Fibroblast of gingiva (primary cell): ENCODE measurements at regions not wholly inside any gene's neighbourhood (a gene's known extent, or its start where the extent isn't known, plus 50 kb on each side); places are given as distances from the start of the nearest gene placed in this dataset.

Source experiments
- DNase-seq: peaks from one replicate; pipeline ENCODE4 v3.0.0-alpha.2; 2011; ENCODE audit warnings: low read depth

DNA sequence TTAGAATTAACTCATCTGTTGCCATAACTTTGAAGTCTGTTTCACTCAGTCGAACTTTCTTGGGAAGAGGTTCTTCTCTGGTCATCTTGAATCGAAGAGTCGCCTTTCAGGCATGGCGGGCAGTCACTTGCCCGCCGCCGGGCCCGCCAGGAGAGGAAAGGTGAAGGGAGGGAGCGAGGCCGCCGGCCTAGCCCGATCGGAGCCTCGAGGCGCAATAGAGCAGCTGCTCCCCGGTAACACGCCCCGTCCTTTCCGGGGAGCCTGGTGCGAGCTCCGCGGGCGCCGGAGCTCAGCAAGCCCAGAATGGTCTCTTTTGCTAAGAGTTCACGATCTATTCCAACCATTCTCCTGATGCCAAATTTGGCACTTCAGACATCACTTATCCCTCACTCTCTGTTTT is 591.8 kb downstream of the TFAP2B start:
- no peak for DNase-seq

DNA sequence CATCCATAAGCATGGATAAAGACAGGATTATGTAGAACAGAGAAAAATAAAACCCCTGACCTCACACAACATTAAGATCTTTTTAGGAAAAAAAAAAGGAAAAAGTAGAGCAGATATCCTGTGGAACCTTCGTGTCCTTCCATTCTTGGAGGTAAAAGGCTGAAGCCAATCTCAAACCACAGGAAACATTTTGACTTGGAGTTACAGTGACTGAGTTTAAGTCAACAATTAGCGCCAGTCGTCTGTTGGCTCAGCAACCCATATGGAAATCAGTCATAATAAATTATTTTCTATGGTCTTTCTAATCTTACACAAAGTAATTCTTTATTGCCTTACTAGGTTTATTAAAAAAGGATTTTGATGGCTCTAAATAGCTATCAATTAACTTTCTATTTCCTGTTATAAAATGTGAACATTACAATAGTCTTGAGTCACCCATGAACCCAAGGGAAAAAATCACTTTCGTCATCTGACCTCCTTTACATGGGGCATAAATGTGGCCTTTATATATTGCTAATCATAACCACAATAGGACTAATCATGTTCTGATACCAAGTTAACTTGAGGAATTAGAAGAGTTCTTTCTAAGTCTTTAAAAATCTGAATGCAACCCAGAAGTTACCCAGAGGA is 592.9 kb downstream of the TFAP2B start:
- no peak for DNase-seq

GRCh38 chr6:51414361-51414760 is 595.7 kb downstream of the TFAP2B start:
- DNase-seq, result no peak

DNA sequence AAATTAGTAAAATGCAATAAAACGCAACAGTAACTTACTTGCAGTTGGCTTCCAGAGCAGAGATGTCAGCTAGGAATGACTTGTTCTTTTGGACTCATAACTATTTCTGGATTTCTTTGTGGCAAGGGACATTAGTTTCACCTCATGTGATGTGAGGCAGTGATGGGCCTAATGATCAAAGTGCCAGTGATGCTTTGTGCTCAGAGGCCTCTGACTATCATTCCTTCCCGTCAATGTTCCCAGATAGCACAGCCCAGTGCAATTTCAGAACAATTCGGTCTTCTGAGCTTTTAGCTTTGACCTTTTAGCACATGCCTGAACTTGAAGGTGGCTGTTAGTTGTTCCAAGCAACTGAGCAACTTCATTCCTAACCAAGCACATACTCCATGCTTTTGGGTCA is 596.8 kb downstream of the TFAP2B start:
- DNase-seq, result no peak

GRCh38 chr6:51429017-51429712 is 610.5 kb downstream of the TFAP2B start:
- no peak for DNase-seq

DNA sequence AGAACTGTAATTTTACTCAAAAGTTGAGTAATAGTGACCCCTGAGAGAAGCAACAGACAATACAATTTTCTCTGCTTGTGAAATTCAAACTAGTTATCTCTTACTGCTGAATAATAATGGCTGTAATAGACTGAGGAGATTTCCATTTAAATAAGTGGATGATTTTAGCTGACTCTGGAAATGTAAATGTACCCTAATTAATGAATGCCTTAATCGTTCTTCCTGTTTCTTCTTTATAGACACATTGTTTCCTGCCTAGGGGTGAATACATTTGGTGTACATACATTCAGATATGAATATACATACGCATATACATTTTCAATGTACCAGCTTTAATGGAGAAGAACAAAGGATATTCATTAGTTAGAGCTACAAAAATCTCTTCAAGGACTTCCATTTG is 611.9 kb downstream of the TFAP2B start:
- DNase-seq, result no peak

DNA sequence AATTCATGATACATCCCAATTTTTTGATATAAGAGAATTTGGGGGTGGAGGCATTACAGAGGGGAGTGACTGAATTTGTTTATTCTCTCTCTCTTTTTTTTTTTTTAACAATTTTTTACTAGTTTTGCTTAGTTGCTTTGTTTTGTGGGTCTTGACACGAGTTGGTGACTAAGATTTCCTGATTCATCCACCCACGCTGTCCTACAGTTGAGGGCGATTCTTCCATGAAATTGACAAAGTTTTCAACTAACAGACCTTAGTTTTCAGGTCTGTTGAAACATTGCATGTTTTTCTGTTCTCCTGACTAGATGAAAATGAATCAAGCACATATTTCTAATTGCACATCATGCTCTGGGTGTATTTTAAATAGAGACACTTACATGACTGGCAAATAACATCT is 613.8 kb downstream of the TFAP2B start:
- no peak for DNase-seq

- DNase-seq, result no peak
These were observed 631.7 kb downstream of the TFAP2B start for GRCh38 chr6:51450248-51450957.

DNA sequence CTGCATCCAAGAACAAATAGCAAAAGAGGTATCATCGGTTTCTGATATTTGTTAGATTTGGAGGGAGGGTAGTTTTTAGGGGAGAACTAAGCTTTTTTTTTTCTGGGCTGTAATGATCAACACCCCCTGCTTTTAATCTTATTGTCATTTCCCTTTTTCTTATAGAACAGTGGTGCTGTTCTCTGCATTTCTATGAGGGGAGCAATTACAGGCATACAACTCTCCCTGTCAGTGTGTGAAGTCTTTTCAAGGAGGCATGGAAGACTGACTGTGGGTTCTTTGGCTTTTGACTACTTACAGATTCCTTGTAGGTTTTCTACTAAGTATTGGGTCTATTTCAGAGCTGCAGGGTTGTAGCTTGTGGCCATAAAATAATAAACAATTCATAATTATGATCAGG is 632.3 kb downstream of the TFAP2B start:
- DNase-seq, result no peak

DNA sequence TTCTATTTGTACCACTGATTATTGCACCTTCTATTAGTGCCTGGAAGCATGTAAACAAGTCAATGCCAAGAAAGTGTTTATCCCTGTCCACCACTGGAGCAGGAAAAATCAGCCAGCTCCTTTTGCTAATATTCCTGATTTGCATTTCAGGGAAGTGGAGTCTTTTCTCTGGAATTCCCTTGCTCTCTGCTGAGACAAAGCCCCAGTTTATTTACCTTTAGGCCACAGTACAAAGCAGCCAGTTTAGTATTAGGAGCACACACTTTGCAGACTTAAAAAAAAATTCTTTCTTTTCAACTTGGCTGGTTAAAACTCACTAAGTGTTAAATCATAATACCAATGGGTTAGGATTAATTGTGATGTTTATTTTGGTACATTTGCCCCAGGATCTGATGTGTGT is 631.1 kb downstream of the PKHD1 start:
- no peak for DNase-seq

GRCh38 chr6:51459958-51460357 is 627.5 kb downstream of the PKHD1 start:
- no peak for DNase-seq

GRCh38 chr6:51462896-51463295 is 624.5 kb downstream of the PKHD1 start:
- DNase-seq, result no peak

- no peak for DNase-seq
These were observed 624.1 kb downstream of the PKHD1 start for GRCh38 chr6:51463321-51463720.

GRCh38 chr6:51464956-51465355 is 622.5 kb downstream of the PKHD1 start:
- no peak for DNase-seq

DNA sequence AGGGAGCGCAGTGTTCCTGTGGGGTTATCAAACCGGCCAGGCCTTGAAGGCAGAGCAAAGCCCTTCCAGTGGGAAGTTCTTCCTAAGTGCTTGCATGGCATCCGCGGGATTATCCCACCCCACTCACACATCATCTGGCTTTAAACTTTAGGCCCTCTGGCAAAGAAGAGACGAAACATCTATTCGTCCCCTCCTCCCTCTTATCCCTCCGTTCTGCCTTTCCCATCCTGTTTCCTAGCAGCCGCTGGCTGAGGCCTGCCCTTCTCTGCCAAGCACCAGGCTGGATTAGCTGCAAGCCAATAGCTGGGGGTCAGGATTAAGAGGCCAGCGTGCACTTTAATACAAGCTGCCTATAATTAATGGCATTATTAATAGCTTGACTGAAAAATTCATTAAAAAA is 621.0 kb downstream of the PKHD1 start:
- DNase-seq, result no peak

DNA sequence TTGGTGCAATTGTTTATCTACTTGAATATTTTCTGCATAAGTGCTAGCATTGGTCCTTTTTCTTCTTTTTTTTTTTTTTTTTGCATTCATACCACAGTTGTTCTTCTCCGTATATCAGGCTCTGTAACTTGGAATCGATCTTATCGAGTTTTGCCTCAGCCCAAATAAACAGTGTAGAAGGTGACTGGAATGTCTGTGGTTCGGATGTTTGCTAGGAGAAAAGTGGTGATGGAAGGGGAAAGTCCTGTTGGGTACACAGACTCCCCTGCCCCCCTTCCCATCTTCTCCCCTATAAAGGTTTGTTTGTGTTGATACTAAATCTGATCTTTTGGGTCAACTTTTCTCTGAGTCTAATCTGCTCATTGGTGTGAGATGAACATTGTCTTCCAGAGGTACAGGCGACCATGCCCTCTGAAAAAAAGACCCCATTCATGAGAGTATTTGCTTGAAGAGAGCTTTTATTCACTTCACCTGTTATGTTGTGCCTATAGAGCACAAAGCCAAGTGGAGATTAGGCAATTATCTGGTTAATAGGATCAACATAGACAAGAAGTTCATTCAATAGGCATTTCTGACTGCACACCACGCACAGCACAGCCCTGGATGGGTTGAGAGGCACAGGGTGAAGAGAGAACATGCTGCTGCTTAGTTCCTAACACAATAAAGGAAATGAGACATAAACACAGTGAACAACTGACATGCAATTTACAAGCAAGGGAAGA is 620.0 kb downstream of the PKHD1 start:
- DNase-seq, result no peak

- no peak for DNase-seq
These were observed 618.7 kb downstream of the PKHD1 start for GRCh38 chr6:51468704-51469103.

- no peak for DNase-seq
These were observed 614.5 kb downstream of the PKHD1 start for GRCh38 chr6:51472745-51473487.

GRCh38 chr6:51474022-51474975 is 613.1 kb downstream of the PKHD1 start:
- peak; percentile 16 for DNase-seq

GRCh38 chr6:51477711-51478311 is 609.6 kb downstream of the PKHD1 start:
- no peak for DNase-seq
